Endothelial cell (in vitro differentiated cells): ENCODE measurements at regions not wholly inside any gene's neighbourhood (a gene's known extent, or its start where the extent isn't known, plus 50 kb on each side); places are given as distances from the start of the nearest gene placed in this dataset.

ENCODE experiments used
- DNase-seq: peaks from one replicate; pipeline ENCODE4 v3.0.0; 2021; ENCODE audit warnings: low spot score
- H3K27ac Mint-ChIP-seq: one replicate; pipeline ENCODE4 v1.8.0; 2021; ENCODE audit warnings: mixed read lengths, inconsistent platforms; ENCODE audit not compliant: unreplicated experiment
- H3K27me3 Mint-ChIP-seq: one replicate; pipeline ENCODE4 v1.8.0; 2021; ENCODE audit warnings: mild to moderate bottlenecking, moderate library complexity, mixed read lengths, inconsistent platforms; ENCODE audit not compliant: unreplicated experiment
- H3K36me3 Mint-ChIP-seq: one replicate; pipeline ENCODE4 v1.8.0; 2021; ENCODE audit warnings: mild to moderate bottlenecking, low read depth, mixed read lengths, inconsistent platforms; ENCODE audit not compliant: unreplicated experiment
- H3K4me1 Mint-ChIP-seq: one replicate; pipeline ENCODE4 v1.8.0; 2021; ENCODE audit warnings: mild to moderate bottlenecking, mixed read lengths, inconsistent platforms; ENCODE audit not compliant: unreplicated experiment
- H3K4me3 Mint-ChIP-seq: one replicate; pipeline ENCODE4 v1.8.0; 2021; ENCODE audit warnings: mild to moderate bottlenecking, mixed read lengths, inconsistent platforms; ENCODE audit not compliant: unreplicated experiment
- H3K9me3 Mint-ChIP-seq: one replicate; pipeline ENCODE4 v1.8.0; 2021; ENCODE audit warnings: mixed read lengths, inconsistent platforms; ENCODE audit not compliant: unreplicated experiment
- TF ChIP-seq, protein P1 (sequence below): fragments of 200-600 bp; sonication (generic); IDR thresholded peaks from one replicate; pipeline ENCODE4 v1.5.0; 2021; ENCODE audit warnings: antibody characterized with exemption; ENCODE audit not compliant: unreplicated experiment

DNA sequence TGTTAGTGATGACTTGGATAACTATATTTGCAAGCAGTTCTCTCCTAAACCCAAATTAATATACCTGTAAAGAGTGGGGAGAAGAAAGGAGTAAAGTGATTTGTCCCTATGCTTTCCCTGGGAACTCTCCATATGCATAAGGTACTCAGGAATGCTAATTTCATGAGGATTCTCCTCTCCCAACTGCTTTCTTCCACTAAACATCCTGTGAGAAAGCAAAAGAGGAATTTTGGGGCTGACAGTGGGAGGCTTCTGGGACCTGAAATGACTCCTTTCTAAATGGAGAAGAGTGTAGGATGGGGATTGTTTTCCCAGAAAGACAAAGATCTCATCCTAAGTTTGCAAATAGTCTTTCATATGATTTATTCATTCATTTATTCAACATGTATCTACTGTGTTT is 250.5 kb downstream of the TDRD3 start:
- TF ChIP-seq, protein P1, sequence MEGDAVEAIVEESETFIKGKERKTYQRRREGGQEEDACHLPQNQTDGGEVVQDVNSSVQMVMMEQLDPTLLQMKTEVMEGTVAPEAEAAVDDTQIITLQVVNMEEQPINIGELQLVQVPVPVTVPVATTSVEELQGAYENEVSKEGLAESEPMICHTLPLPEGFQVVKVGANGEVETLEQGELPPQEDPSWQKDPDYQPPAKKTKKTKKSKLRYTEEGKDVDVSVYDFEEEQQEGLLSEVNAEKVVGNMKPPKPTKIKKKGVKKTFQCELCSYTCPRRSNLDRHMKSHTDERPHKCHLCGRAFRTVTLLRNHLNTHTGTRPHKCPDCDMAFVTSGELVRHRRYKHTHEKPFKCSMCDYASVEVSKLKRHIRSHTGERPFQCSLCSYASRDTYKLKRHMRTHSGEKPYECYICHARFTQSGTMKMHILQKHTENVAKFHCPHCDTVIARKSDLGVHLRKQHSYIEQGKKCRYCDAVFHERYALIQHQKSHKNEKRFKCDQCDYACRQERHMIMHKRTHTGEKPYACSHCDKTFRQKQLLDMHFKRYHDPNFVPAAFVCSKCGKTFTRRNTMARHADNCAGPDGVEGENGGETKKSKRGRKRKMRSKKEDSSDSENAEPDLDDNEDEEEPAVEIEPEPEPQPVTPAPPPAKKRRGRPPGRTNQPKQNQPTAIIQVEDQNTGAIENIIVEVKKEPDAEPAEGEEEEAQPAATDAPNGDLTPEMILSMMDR, result no peak

GRCh38 chr13:60646620-60647019 is 249.6 kb downstream of the TDRD3 start:
- no peaks in the 10 kb centered on the region for H3K9me3 Mint-ChIP-seq
- H3K4me3 Mint-ChIP-seq, result no peak overlapping the region
- no peak for DNase-seq
- no peaks in the 10 kb centered on the region for H3K36me3 Mint-ChIP-seq
- no peak overlapping the region for H3K27ac Mint-ChIP-seq
- TF ChIP-seq, protein P1, result no peak
- no peaks in the 10 kb centered on the region for H3K27me3 Mint-ChIP-seq
- H3K4me1 Mint-ChIP-seq, result no peaks in the 10 kb centered on the region

More for the DNA sequence above, 250.5 kb downstream of the TDRD3 start:
- H3K27ac Mint-ChIP-seq, result no peak overlapping the region
- H3K9me3 Mint-ChIP-seq, result no peaks in the 10 kb centered on the region
- no peaks in the 10 kb centered on the region for H3K27me3 Mint-ChIP-seq
- H3K4me3 Mint-ChIP-seq, result no peak overlapping the region
- no peaks in the 10 kb centered on the region for H3K4me1 Mint-ChIP-seq
- DNase-seq, result no peak
- no peaks in the 10 kb centered on the region for H3K36me3 Mint-ChIP-seq

DNA sequence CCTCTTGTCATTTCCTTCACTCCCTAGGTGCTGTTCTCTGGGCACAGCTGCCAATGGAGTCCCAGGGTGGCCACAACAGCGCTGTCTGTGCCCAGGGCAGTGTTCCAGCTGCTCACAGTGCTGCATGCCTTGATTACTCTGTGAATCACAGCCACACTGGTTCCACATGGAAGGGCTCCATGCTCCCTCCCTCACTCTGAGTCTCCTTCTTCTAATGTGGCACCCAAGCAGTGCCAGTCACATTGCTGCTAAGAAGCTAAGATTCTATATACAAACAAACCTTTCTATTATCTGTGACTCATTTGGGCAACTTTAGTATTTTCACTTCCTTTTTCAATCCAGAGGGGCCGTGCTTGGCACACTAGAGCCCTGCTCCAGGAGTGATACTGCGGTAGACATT is 248.7 kb downstream of the TDRD3 start:
- no peaks in the 10 kb centered on the region for H3K9me3 Mint-ChIP-seq
- no peaks in the 10 kb centered on the region for H3K36me3 Mint-ChIP-seq
- TF ChIP-seq, protein P1, result no peak
- H3K27me3 Mint-ChIP-seq, result no peaks in the 10 kb centered on the region
- DNase-seq, result no peak
- H3K4me3 Mint-ChIP-seq, result no peak overlapping the region
- no peaks in the 10 kb centered on the region for H3K4me1 Mint-ChIP-seq
- no peak overlapping the region for H3K27ac Mint-ChIP-seq

GRCh38 chr13:60642552-60642951 is 245.5 kb downstream of the TDRD3 start:
- no peak overlapping the region for H3K4me3 Mint-ChIP-seq
- TF ChIP-seq, protein P1, result no peak
- H3K27me3 Mint-ChIP-seq, result no peaks in the 10 kb centered on the region
- DNase-seq, result no peak
- no peaks in the 10 kb centered on the region for H3K36me3 Mint-ChIP-seq
- H3K27ac Mint-ChIP-seq, result no peak overlapping the region
- H3K4me1 Mint-ChIP-seq, result no peaks in the 10 kb centered on the region
- no peaks in the 10 kb centered on the region for H3K9me3 Mint-ChIP-seq

GRCh38 chr13:60629158-60629557 is 232.1 kb downstream of the TDRD3 start:
- Mint-ChIP-seq H3K4me1 (no peaks in the 10 kb centered on the region), H3K9me3 (no peaks in the 10 kb centered on the region), H3K36me3 (no peaks in the 10 kb centered on the region), H3K4me3 (no peak overlapping the region), H3K27ac (no peak overlapping the region), H3K27me3 (no peaks in the 10 kb centered on the region)
- TF ChIP-seq, protein P1, result no peak
- DNase-seq, result no peak
